GM13977 (cell line): ENCODE measurements at regions not wholly inside any gene's neighbourhood (a gene's known extent, or its start where the extent isn't known, plus 50 kb on each side); places are given as distances from the start of the nearest gene placed in this dataset.

Experiments
- DNase-seq: peaks from one replicate; pipeline ENCODE4 v3.0.0; 2012; ENCODE audit warnings: low spot score
- in situ Hi-C: fragments of 300-500 bp; cut with MboI; formaldehyde crosslinking; loops from one replicate; pipeline ENCODE4 v1.12.0; 2022; ENCODE audit warnings: low sequenced_read_pairs, low pct_unique_long_range_greater_than_20kb, mixed read lengths, inconsistent platforms; ENCODE audit not compliant: unreplicated experiment
- TF ChIP-seq, protein P1 (sequence below): IDR thresholded peaks from 2 replicates; pipeline ENCODE4 v1.5.1; 2012; ENCODE audit warnings: mild to moderate bottlenecking, control low read depth; ENCODE audit not compliant: insufficient read depth; ENCODE audit errors: extremely low read depth, missing control alignments

DNA sequence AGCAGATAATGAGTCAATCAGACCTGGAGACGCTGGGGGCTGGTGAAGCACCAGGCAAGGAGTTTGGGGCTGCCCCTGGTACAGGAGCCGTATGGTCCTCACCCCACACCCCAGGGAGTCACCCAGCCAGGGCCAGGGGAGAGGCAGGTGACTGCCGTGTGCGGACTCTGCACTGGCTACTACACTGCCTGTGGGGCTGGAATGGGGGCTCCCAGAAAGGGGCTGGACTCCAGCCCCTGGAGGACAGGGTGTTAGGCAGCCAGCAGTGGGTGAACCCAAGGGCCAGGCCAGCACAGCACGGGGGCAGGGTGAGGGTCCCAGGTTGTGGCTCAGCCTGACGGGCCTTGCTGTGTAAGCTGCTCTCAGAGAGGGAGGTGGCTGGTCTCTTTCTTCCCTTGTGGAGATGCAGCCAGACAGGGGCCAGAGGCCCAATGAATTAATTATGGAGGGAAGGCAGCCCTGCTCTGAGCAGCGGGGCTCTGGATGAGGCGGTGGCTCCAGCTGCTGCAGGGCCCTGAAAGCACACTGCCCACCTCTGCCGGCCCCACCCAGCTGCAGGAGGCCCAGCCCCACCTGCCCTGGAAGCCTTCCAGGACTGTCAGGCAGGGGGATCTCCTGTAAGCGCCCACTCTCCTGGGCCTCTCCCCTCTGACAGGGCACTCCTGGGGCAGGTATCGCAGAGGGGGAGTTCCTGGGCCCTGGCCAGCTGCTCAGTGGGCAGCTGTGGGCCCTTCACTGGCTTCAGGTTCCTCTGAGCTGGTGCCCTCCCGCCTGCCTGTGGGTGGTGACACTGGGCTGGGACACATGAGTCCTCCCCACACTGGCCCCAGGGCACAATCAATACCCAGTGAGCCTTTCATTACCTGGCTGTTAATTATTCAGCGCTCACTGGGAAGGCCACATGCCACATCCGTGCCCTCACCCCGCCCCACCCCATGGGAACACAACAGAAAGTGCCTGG is 142.5 kb upstream of the C14orf180 start:
- DNase-seq, result no peak
- in situ Hi-C loops, result no loop called here
- TF ChIP-seq, protein P1, sequence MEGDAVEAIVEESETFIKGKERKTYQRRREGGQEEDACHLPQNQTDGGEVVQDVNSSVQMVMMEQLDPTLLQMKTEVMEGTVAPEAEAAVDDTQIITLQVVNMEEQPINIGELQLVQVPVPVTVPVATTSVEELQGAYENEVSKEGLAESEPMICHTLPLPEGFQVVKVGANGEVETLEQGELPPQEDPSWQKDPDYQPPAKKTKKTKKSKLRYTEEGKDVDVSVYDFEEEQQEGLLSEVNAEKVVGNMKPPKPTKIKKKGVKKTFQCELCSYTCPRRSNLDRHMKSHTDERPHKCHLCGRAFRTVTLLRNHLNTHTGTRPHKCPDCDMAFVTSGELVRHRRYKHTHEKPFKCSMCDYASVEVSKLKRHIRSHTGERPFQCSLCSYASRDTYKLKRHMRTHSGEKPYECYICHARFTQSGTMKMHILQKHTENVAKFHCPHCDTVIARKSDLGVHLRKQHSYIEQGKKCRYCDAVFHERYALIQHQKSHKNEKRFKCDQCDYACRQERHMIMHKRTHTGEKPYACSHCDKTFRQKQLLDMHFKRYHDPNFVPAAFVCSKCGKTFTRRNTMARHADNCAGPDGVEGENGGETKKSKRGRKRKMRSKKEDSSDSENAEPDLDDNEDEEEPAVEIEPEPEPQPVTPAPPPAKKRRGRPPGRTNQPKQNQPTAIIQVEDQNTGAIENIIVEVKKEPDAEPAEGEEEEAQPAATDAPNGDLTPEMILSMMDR, result no peak

DNA sequence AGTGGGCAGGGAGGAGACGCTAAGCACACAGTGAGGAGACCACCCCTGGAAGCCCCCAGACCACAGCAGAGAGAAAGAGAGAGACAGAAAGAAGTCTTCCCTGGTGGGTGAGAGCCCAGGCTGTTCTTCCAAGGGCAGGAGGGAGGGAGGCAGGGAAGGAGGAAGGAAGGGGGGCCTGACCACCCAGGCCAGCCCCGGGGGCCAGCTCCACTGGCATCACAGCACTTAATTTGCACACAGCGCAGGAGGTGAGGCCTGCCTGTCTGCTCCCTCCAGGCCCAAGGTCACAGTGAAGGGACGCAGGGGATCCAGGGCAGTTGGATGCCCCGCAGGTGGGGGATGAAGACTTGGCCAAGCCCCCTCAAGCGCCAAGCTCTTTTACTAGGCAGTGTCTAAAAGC is 141.9 kb upstream of the C14orf180 start:
- TF ChIP-seq, protein P1, result no peak

DNA sequence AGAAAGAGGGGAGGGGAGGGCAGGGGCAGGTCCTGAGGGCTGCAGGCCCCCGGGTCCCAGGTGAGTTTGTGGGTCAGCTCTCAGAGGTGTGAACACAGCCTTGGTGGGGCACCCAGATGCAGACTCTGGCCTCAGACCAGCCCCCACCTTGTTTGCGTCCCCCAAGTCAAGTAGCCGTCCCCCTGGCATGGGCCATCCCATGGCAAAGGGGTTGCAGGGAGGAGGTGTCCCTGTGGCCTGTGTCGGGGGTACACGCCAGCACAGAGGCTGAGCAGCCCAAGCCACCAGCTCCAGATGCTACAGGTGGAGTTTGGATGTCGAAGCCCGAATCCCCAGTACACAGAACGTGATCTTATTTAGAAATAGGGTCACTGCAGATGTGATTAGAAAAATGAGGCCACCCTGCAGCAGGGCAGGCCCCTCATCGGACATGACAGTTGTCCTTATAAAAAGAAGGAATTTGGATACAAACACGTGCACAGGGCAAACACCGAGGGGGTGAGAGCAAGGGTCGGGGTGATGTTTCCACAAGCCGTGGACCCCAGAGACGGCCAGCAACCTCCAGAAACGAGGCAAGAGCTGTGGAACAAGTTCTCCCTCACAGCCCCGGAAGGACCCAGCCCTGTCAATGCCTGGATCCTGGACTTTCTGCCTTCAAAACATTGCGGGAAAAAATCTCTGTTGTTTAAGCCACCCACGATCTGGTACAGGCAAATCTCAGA is 141.2 kb upstream of the C14orf180 start:
- TF ChIP-seq, protein P1, result no peak
- in situ Hi-C loops, result no loop called here
- no peak for DNase-seq

More for the DNA sequence above, 141.9 kb upstream of the C14orf180 start:
- DNase-seq, result no peak
- in situ Hi-C loops, result no loop called here

GRCh38 chr14:104439625-104440024 is 139.9 kb upstream of the C14orf180 start:
- in situ Hi-C loops, result no loop called here
- TF ChIP-seq, protein P1, result no peak
- DNase-seq, result no peak

DNA sequence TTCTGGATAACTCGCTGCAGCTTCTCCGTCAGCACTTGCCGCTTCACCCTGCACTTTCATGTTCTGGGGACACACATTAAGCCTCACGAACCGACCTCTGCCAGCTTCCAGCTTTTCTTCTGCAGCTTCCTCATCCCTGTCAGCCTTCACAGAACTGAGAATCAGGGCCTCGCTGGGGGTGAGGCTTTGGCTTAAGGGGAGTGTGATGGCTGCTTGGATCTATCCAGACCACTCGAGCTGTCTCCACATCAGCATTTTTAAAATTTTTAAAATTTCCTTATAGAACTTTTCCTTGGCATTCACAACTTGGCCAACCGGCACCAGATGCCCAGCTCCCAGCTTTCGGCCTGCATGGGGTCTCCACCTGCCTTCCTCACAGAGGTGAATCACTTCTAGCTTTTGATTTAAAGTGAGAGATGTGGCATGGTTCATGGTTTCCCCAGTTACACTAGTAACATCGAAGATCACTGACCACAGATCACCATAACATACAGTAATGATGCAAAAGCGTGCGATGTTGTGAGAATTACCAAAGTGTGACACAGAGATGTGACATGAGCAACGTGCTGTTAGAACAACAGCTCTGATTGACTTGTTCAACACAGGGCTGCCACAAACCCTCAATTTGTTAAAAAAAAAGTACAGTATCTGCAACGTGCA is 139.1 kb upstream of the C14orf180 start:
- in situ Hi-C loops, result no loop called here
- TF ChIP-seq, protein P1, result no peak
- DNase-seq, result no peak
